ENCODE measurements at regions not wholly inside any gene's neighbourhood (a gene's known extent, or its start where the extent isn't known, plus 50 kb on each side); places are given as distances from the start of the nearest gene placed in this dataset.

DNA sequence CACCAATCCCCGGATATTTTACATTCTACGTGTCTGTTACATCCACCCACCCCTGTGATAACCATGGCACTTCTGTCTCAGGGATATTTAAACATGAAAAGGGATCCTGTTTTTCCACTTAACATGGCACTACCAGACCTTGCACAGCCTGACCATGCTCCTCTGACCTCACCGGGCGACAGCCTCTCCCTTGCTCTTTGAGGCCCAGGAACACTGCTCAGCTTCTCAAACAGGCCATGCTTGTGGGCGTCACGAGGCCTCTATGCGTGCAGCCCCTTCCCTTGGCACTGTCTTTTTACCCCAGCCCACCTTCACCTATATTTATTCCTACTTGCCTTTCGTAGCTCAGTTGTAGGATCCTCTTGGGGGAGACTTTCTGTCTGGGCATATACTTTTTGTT lies 385.6 kb downstream of the UQCRFS1 start:
- H3K27me3 ChIP-seq (replicated peaks; ENCODE audit: insufficient read depth, low read depth, low read length, poor library complexity): no peaks in the 10 kb centered on the region
- TF ChIP-seq EZH2 (IDR thresholded peaks at IDR 0.05; ENCODE audit: borderline replicate concordance, low read depth, low read length, poor library complexity, severe bottlenecking): no peak
- TF ChIP-seq, protein P1, sequence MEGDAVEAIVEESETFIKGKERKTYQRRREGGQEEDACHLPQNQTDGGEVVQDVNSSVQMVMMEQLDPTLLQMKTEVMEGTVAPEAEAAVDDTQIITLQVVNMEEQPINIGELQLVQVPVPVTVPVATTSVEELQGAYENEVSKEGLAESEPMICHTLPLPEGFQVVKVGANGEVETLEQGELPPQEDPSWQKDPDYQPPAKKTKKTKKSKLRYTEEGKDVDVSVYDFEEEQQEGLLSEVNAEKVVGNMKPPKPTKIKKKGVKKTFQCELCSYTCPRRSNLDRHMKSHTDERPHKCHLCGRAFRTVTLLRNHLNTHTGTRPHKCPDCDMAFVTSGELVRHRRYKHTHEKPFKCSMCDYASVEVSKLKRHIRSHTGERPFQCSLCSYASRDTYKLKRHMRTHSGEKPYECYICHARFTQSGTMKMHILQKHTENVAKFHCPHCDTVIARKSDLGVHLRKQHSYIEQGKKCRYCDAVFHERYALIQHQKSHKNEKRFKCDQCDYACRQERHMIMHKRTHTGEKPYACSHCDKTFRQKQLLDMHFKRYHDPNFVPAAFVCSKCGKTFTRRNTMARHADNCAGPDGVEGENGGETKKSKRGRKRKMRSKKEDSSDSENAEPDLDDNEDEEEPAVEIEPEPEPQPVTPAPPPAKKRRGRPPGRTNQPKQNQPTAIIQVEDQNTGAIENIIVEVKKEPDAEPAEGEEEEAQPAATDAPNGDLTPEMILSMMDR (conservative IDR thresholded peaks at IDR 0.05; ENCODE audit: low read depth, low read length): no peak
- BruUV-seq (replicated peaks): no TSS peak
- ChIA-PET POLR2A (ENCODE audit: low non-redundant PET) (no interaction called here), CTCF (no interaction called here)
- H3K9me3 ChIP-seq (ENCODE audit: low read depth, low read length, poor library complexity, severe bottlenecking): no peaks in the 10 kb centered on the region
- H3K36me3 ChIP-seq (ENCODE audit: insufficient read depth, low read length, poor library complexity, severe bottlenecking): no peaks in the 10 kb centered on the region
- intact Hi-C loops (cut with micrococcal nuclease; ENCODE audit: unreplicated experiment): no loop called here
- H3K27ac ChIP-seq (ENCODE audit: low read depth, low read length, poor library complexity, severe bottlenecking): no peak overlapping the region
- no peak for DNase-seq (ENCODE audit: low spot score)
- H3K4me3 ChIP-seq (ENCODE audit: low read depth, low read length, poor library complexity, severe bottlenecking): no peak overlapping the region
- H3K4me1 ChIP-seq (ENCODE audit: insufficient read depth, low read length, poor library complexity, severe bottlenecking): no peaks in the 10 kb centered on the region

GRCh38 chr19:28823338-28823961 lies 389.5 kb downstream of the UQCRFS1 start:
- CTCF ChIA-PET: no interaction called here
- no TSS peak for BruUV-seq (replicated peaks)

GRCh38 chr19:28820289-28820688 lies 392.7 kb downstream of the UQCRFS1 start:
- Histone ChIP-seq H3K36me3 (ENCODE audit: insufficient read depth, low read length, poor library complexity, severe bottlenecking) (no peaks in the 10 kb centered on the region), H3K9me3 (ENCODE audit: low read depth, low read length, poor library complexity, severe bottlenecking) (peaks cover 24% of the 10 kb centered on the region), H3K4me3 (ENCODE audit: low read depth, low read length, poor library complexity, severe bottlenecking) (no peak overlapping the region), H3K27ac (ENCODE audit: low read depth, low read length, poor library complexity, severe bottlenecking) (no peak overlapping the region), H3K27me3 (replicated peaks; ENCODE audit: insufficient read depth, low read depth, low read length, poor library complexity) (no peaks in the 10 kb centered on the region), H3K4me1 (ENCODE audit: insufficient read depth, low read length, poor library complexity, severe bottlenecking) (no peaks in the 10 kb centered on the region)
- POLR2A ChIA-PET (ENCODE audit: low non-redundant PET): no interaction called here
- CTCF ChIA-PET: no interaction called here
- intact Hi-C loops (cut with micrococcal nuclease; ENCODE audit: unreplicated experiment): no loop called here
- DNase-seq (ENCODE audit: low spot score): no peak
- BruUV-seq (replicated peaks): no TSS peak
- TF ChIP-seq, protein P1 (conservative IDR thresholded peaks at IDR 0.05; ENCODE audit: low read depth, low read length): no peak
- TF ChIP-seq EZH2 (IDR thresholded peaks at IDR 0.05; ENCODE audit: borderline replicate concordance, low read depth, low read length, poor library complexity, severe bottlenecking): no peak

More at GRCh38 chr19:28823338-28823961, 389.5 kb downstream of the UQCRFS1 start:
- intact Hi-C loops (cut with micrococcal nuclease; ENCODE audit: unreplicated experiment): no loop called here
- Histone ChIP-seq H3K9me3 (ENCODE audit: low read depth, low read length, poor library complexity, severe bottlenecking) (peaks cover 8% of the 10 kb centered on the region), H3K27ac (ENCODE audit: low read depth, low read length, poor library complexity, severe bottlenecking) (no peak overlapping the region), H3K4me1 (ENCODE audit: insufficient read depth, low read length, poor library complexity, severe bottlenecking) (no peaks in the 10 kb centered on the region), H3K27me3 (replicated peaks; ENCODE audit: insufficient read depth, low read depth, low read length, poor library complexity) (no peaks in the 10 kb centered on the region), H3K4me3 (ENCODE audit: low read depth, low read length, poor library complexity, severe bottlenecking) (no peak overlapping the region), H3K36me3 (ENCODE audit: insufficient read depth, low read length, poor library complexity, severe bottlenecking) (no peaks in the 10 kb centered on the region)
- DNase-seq (ENCODE audit: low spot score): no peak
- POLR2A ChIA-PET (ENCODE audit: low non-redundant PET): no interaction called here
- TF ChIP-seq, protein P1 (conservative IDR thresholded peaks at IDR 0.05; ENCODE audit: low read depth, low read length): no peak
- no peak for TF ChIP-seq EZH2 (IDR thresholded peaks at IDR 0.05; ENCODE audit: borderline replicate concordance, low read depth, low read length, poor library complexity, severe bottlenecking)
